Activated naive CD8-positive, alpha-beta T cell treated with anti-CD3 and anti-CD28 coated beads, Interleukin-2, amount 50 U/mL, for 24 hours (primary cell): ENCODE measurements at regions not wholly inside any gene's neighbourhood (a gene's known extent, or its start where the extent isn't known, plus 50 kb on each side); places are given as distances from the start of the nearest gene placed in this dataset.
"Not testable (repeated sequence)": the region's sequence is repeated elsewhere in the genome, so short reads cannot be mapped to it uniquely, and the experiment has no call there.

Experiments used
- ATAC-seq: fragments of 150-1000 bp; cut with Tn5 transposase; one replicate; pipeline ENCODE4 v1.10.0; 2021
- DNase-seq: peaks from one replicate; pipeline ENCODE4 v3.0.0; 2021
- H3K27ac Mint-ChIP-seq: one replicate; pipeline ENCODE4 v1.8.0; 2021; ENCODE audit warnings: mild to moderate bottlenecking, mixed read lengths
- H3K27me3 Mint-ChIP-seq: one replicate; pipeline ENCODE4 v1.8.0; 2021; ENCODE audit warnings: mixed read lengths
- H3K36me3 Mint-ChIP-seq: one replicate; pipeline ENCODE4 v1.8.0; 2021; ENCODE audit warnings: low read depth, mixed read lengths
- H3K4me1 Mint-ChIP-seq: one replicate; pipeline ENCODE4 v1.8.0; 2021; ENCODE audit warnings: mixed read lengths
- H3K4me3 Mint-ChIP-seq: one replicate; pipeline ENCODE4 v1.8.0; 2021; ENCODE audit warnings: mild to moderate bottlenecking, moderate library complexity, mixed read lengths
- H3K9me3 Mint-ChIP-seq: one replicate; pipeline ENCODE4 v1.8.0; 2021; ENCODE audit warnings: mixed read lengths

GRCh38 chr15:89004726-89005030, 83.6 kb upstream of the ABHD2 start:
- Mint-ChIP-seq H3K4me1 (peaks cover 5% of the 10 kb centered on the region), H3K9me3 (no peaks in the 10 kb centered on the region), H3K27me3 (peaks cover 9% of the 10 kb centered on the region), H3K36me3 (no peaks in the 10 kb centered on the region), H3K4me3 (no peak overlapping the region), H3K27ac (no peak overlapping the region)
- no peak for ATAC-seq
- DNase-seq, result no peak

- H3K4me3 Mint-ChIP-seq, H3K9me3 Mint-ChIP-seq, H3K4me1 Mint-ChIP-seq, H3K27me3 Mint-ChIP-seq, H3K36me3 Mint-ChIP-seq, ATAC-seq, DNase-seq, H3K27ac Mint-ChIP-seq: not testable (repeated sequence)
These were observed 80.7 kb upstream of the ABHD2 start for GRCh38 chr15:89007527-89007926.

GRCh38 chr15:89007989-89008388, 80.3 kb upstream of the ABHD2 start:
- DNase-seq (no peak), ATAC-seq (no peak)
- no peak overlapping the region for H3K4me3 Mint-ChIP-seq
- H3K27ac Mint-ChIP-seq, result no peak overlapping the region
- no peaks in the 10 kb centered on the region for H3K9me3 Mint-ChIP-seq
- no peaks in the 10 kb centered on the region for H3K4me1 Mint-ChIP-seq
- H3K27me3 Mint-ChIP-seq, result peaks cover 9% of the 10 kb centered on the region
- no peaks in the 10 kb centered on the region for H3K36me3 Mint-ChIP-seq

- H3K4me3 Mint-ChIP-seq, result no peak overlapping the region
- no peaks in the 10 kb centered on the region for H3K4me1 Mint-ChIP-seq
- peaks cover 9% of the 10 kb centered on the region for H3K27me3 Mint-ChIP-seq
- ATAC-seq, result no peak
- no peak overlapping the region for H3K27ac Mint-ChIP-seq
- H3K9me3 Mint-ChIP-seq, result no peaks in the 10 kb centered on the region
- no peaks in the 10 kb centered on the region for H3K36me3 Mint-ChIP-seq
- DNase-seq, result no peak
These were observed 79.2 kb upstream of the ABHD2 start for GRCh38 chr15:89009080-89009479.

GRCh38 chr15:89015412-89016097, 72.7 kb upstream of the ABHD2 start:
- H3K27ac Mint-ChIP-seq, result no peak overlapping the region
- DNase-seq, result no peak
- peaks cover 6% of the 10 kb centered on the region for H3K27me3 Mint-ChIP-seq
- no peak for ATAC-seq
- peak overlapping the region; percentile 13 for H3K4me3 Mint-ChIP-seq
- peaks cover 15% of the 10 kb centered on the region for H3K4me1 Mint-ChIP-seq
- H3K9me3 Mint-ChIP-seq, result no peaks in the 10 kb centered on the region
- no peaks in the 10 kb centered on the region for H3K36me3 Mint-ChIP-seq

GRCh38 chr15:89016549-89017041, 71.7 kb upstream of the ABHD2 start:
- H3K36me3 Mint-ChIP-seq, result no peaks in the 10 kb centered on the region
- no peak overlapping the region for H3K27ac Mint-ChIP-seq
- no peak for ATAC-seq

GRCh38 chr15:89017370-89018066, 70.7 kb upstream of the ABHD2 start:
- Mint-ChIP-seq H3K27me3 (peaks cover 6% of the 10 kb centered on the region), H3K27ac (peak overlapping the region; percentile 21)

More at GRCh38 chr15:89016549-89017041, 71.7 kb upstream of the ABHD2 start:
- Mint-ChIP-seq H3K27me3 (peaks cover 6% of the 10 kb centered on the region), H3K4me3 (no peak overlapping the region), H3K4me1 (peaks cover 15% of the 10 kb centered on the region), H3K9me3 (no peaks in the 10 kb centered on the region)
- no peak for DNase-seq

GRCh38 chr15:89018207-89018606, 70.0 kb upstream of the ABHD2 start:
- peaks cover 6% of the 10 kb centered on the region for H3K27me3 Mint-ChIP-seq
- no peak overlapping the region for H3K27ac Mint-ChIP-seq
- H3K36me3 Mint-ChIP-seq, result no peaks in the 10 kb centered on the region
- DNase-seq (no peak), ATAC-seq (no peak)
- H3K4me1 Mint-ChIP-seq, result peaks cover 15% of the 10 kb centered on the region
- no peak overlapping the region for H3K4me3 Mint-ChIP-seq
- no peaks in the 10 kb centered on the region for H3K9me3 Mint-ChIP-seq

More at GRCh38 chr15:89017370-89018066, 70.7 kb upstream of the ABHD2 start:
- ATAC-seq (peak; percentile 87), DNase-seq (peak; percentile 90)
- Mint-ChIP-seq H3K9me3 (no peaks in the 10 kb centered on the region), H3K4me3 (peak overlapping the region; percentile 33), H3K36me3 (no peaks in the 10 kb centered on the region), H3K4me1 (peaks cover 15% of the 10 kb centered on the region)

- DNase-seq, result no peak
- no peak for ATAC-seq
- Mint-ChIP-seq H3K36me3 (no peaks in the 10 kb centered on the region), H3K27me3 (peaks cover 6% of the 10 kb centered on the region), H3K4me1 (peaks cover 15% of the 10 kb centered on the region), H3K27ac (no peak overlapping the region), H3K9me3 (peaks cover 3% of the 10 kb centered on the region), H3K4me3 (no peak overlapping the region)
These were observed 68.8 kb upstream of the ABHD2 start for GRCh38 chr15:89019436-89019835.

GRCh38 chr15:89021224-89021623, 67.0 kb upstream of the ABHD2 start:
- Mint-ChIP-seq H3K4me3 (no peak overlapping the region), H3K27ac (no peak overlapping the region)
- no peak for DNase-seq

GRCh38 chr15:89021886-89022285, 66.4 kb upstream of the ABHD2 start:
- not testable (repeated sequence) for H3K9me3 Mint-ChIP-seq, ATAC-seq, H3K27ac Mint-ChIP-seq, DNase-seq, H3K4me3 Mint-ChIP-seq, H3K27me3 Mint-ChIP-seq, H3K36me3 Mint-ChIP-seq, H3K4me1 Mint-ChIP-seq

More at GRCh38 chr15:89021224-89021623, 67.0 kb upstream of the ABHD2 start:
- Mint-ChIP-seq H3K4me1 (peaks cover 13% of the 10 kb centered on the region), H3K36me3 (no peaks in the 10 kb centered on the region), H3K27me3 (peaks cover 2% of the 10 kb centered on the region), H3K9me3 (peaks cover 7% of the 10 kb centered on the region)
- ATAC-seq, result no peak

GRCh38 chr15:89023311-89023961, 64.8 kb upstream of the ABHD2 start:
- Mint-ChIP-seq H3K4me3 (no peak overlapping the region), H3K27me3 (peaks cover 2% of the 10 kb centered on the region), H3K9me3 (peaks cover 7% of the 10 kb centered on the region), H3K4me1 (no peaks in the 10 kb centered on the region), H3K27ac (no peak overlapping the region), H3K36me3 (no peaks in the 10 kb centered on the region)
- ATAC-seq (no peak), DNase-seq (no peak)

GRCh38 chr15:89024418-89024817, 63.8 kb upstream of the ABHD2 start:
- DNase-seq, result no peak
- Mint-ChIP-seq H3K27me3 (peaks cover 2% of the 10 kb centered on the region), H3K36me3 (no peaks in the 10 kb centered on the region), H3K27ac (no peak overlapping the region), H3K9me3 (peaks cover 7% of the 10 kb centered on the region), H3K4me1 (no peaks in the 10 kb centered on the region), H3K4me3 (no peak overlapping the region)
- ATAC-seq, result no peak

- Mint-ChIP-seq H3K27ac (no peak overlapping the region), H3K27me3 (no peaks in the 10 kb centered on the region), H3K36me3 (no peaks in the 10 kb centered on the region), H3K4me3 (no peak overlapping the region), H3K9me3 (peaks cover 7% of the 10 kb centered on the region), H3K4me1 (no peaks in the 10 kb centered on the region)
- ATAC-seq, result no peak
- DNase-seq, result no peak
These were observed 62.1 kb upstream of the ABHD2 start for GRCh38 chr15:89026167-89026566.

GRCh38 chr15:89028036-89028435, 60.2 kb upstream of the ABHD2 start:
- Mint-ChIP-seq H3K4me3 (no peak overlapping the region), H3K9me3 (peaks cover 7% of the 10 kb centered on the region), H3K27ac (no peak overlapping the region), H3K4me1 (no peaks in the 10 kb centered on the region), H3K36me3 (no peaks in the 10 kb centered on the region), H3K27me3 (no peaks in the 10 kb centered on the region)
- ATAC-seq (no peak), DNase-seq (no peak)
